Ishikawa (cell line): ENCODE measurements at regions not wholly inside any gene's neighbourhood (a gene's known extent, or its start where the extent isn't known, plus 50 kb on each side); places are given as distances from the start of the nearest gene placed in this dataset.

ENCODE experiments used
- CEBPB ChIP-seq: IDR thresholded peaks from 2 replicates; pipeline ENCODE4 v1.6.1; 2012
- CREB1 ChIP-seq: IDR thresholded peaks from 2 replicates; pipeline ENCODE4 v1.6.1; 2012; ENCODE audit warnings: low read depth
- EGR1 ChIP-seq: IDR thresholded peaks from 2 replicates; pipeline ENCODE4 v1.6.1; 2012
- EP300 ChIP-seq: IDR thresholded peaks from 2 replicates; pipeline ENCODE4 v1.6.1; 2012; ENCODE audit warnings: borderline replicate concordance
- FOXM1 ChIP-seq: IDR thresholded peaks from 2 replicates; pipeline ENCODE4 v1.6.1; 2012; ENCODE audit warnings: low read depth, borderline replicate concordance
- NFIC ChIP-seq: IDR thresholded peaks from 2 replicates; pipeline ENCODE4 v1.6.1; 2012
- RAD21 ChIP-seq: IDR thresholded peaks from 2 replicates; pipeline ENCODE4 v1.6.1; 2012; ENCODE audit warnings: low read depth
- TAF1 ChIP-seq: IDR thresholded peaks from 2 replicates; pipeline ENCODE4 v1.6.1; 2012; ENCODE audit warnings: low read depth, mild to moderate bottlenecking
- TCF12 ChIP-seq: IDR thresholded peaks from 2 replicates; pipeline ENCODE4 v1.6.1; 2012; ENCODE audit warnings: low read depth
- TEAD4 ChIP-seq: IDR thresholded peaks from 2 replicates; pipeline ENCODE4 v1.6.1; 2012
- YY1 ChIP-seq: IDR thresholded peaks from 2 replicates; pipeline ENCODE4 v1.6.1; 2012; ENCODE audit warnings: low read depth
- ZBTB7A ChIP-seq: IDR thresholded peaks from 2 replicates; pipeline ENCODE4 v1.6.1; 2012; ENCODE audit warnings: low read depth
- TF ChIP-seq, protein P1 (sequence below): IDR thresholded peaks from 2 replicates; pipeline ENCODE4 v1.6.1; 2012; ENCODE audit warnings: low read depth, mild to moderate bottlenecking
- TF ChIP-seq, protein P2 (sequence below): IDR thresholded peaks from 2 replicates; pipeline ENCODE4 v1.6.1; 2012
- TF ChIP-seq, protein P3 (sequence below): IDR thresholded peaks from 2 replicates; pipeline ENCODE4 v1.6.1; 2012

GRCh38 chr7:94272821-94273583 lies 121.7 kb upstream of the COL1A2 start:
- TF ChIP-seq RAD21 (no peak), TEAD4 (no peak), CEBPB (no peak), EGR1 (no peak), TAF1 (no peak), EP300 (no peak), YY1 (no peak), NFIC (no peak), ZBTB7A (no peak)
- TF ChIP-seq, protein P1, sequence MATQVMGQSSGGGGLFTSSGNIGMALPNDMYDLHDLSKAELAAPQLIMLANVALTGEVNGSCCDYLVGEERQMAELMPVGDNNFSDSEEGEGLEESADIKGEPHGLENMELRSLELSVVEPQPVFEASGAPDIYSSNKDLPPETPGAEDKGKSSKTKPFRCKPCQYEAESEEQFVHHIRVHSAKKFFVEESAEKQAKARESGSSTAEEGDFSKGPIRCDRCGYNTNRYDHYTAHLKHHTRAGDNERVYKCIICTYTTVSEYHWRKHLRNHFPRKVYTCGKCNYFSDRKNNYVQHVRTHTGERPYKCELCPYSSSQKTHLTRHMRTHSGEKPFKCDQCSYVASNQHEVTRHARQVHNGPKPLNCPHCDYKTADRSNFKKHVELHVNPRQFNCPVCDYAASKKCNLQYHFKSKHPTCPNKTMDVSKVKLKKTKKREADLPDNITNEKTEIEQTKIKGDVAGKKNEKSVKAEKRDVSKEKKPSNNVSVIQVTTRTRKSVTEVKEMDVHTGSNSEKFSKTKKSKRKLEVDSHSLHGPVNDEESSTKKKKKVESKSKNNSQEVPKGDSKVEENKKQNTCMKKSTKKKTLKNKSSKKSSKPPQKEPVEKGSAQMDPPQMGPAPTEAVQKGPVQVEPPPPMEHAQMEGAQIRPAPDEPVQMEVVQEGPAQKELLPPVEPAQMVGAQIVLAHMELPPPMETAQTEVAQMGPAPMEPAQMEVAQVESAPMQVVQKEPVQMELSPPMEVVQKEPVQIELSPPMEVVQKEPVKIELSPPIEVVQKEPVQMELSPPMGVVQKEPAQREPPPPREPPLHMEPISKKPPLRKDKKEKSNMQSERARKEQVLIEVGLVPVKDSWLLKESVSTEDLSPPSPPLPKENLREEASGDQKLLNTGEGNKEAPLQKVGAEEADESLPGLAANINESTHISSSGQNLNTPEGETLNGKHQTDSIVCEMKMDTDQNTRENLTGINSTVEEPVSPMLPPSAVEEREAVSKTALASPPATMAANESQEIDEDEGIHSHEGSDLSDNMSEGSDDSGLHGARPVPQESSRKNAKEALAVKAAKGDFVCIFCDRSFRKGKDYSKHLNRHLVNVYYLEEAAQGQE = no peak

- TF ChIP-seq CEBPB (no peak), FOXM1 (no peak), TEAD4 (no peak), NFIC (no peak), RAD21 (no peak), CREB1 (no peak)
These were observed 119.9 kb upstream of the COL1A2 start for GRCh38 chr7:94274828-94275227.

GRCh38 chr7:94276027-94276426 lies 118.7 kb upstream of the COL1A2 start:
- TF ChIP-seq YY1 (no peak), NFIC (no peak), EGR1 (no peak), CEBPB (no peak), ZBTB7A (no peak)
- TF ChIP-seq, protein P1 = no peak

DNA sequence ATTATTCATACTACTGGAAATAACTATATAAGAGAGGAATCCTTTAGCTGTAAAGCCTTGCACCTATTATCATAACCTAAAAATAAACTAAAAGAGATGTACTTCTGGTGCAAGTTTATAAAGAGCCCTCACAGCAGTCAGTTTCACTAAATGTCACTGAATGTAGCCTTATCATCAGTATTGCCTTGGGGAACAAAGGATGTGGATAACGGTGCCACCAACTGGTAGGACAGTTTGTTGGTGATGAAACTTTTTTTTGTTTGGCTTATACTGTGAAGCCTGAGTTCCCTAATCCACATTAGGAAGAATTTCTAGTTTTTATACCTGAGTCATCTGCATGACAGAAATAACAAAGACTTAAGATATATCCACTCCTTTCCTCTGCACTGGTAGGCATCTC lies 117.9 kb upstream of the COL1A2 start:
- no peak for TF ChIP-seq CEBPB
- TF ChIP-seq EP300 = no peak
- peak; percentile 80 for TF ChIP-seq RAD21
- TF ChIP-seq TAF1 = no peak

GRCh38 chr7:94277236-94277635 lies 117.5 kb upstream of the COL1A2 start:
- TF ChIP-seq TAF1 (no peak), CEBPB (no peak), TCF12 (no peak), ZBTB7A (no peak), YY1 (no peak), NFIC (no peak), EGR1 (no peak), EP300 (no peak), TEAD4 (no peak)
- TF ChIP-seq, protein P1 = no peak

- TF ChIP-seq TAF1 (no peak), CEBPB (no peak), EGR1 (no peak), YY1 (no peak), RAD21 (no peak), EP300 (no peak), TCF12 (no peak), CREB1 (no peak), ZBTB7A (no peak), TEAD4 (no peak), NFIC (no peak), FOXM1 (no peak)
- TF ChIP-seq, protein P2, sequence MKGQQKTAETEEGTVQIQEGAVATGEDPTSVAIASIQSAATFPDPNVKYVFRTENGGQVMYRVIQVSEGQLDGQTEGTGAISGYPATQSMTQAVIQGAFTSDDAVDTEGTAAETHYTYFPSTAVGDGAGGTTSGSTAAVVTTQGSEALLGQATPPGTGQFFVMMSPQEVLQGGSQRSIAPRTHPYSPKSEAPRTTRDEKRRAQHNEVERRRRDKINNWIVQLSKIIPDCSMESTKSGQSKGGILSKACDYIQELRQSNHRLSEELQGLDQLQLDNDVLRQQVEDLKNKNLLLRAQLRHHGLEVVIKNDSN = no peak
- TF ChIP-seq, protein P1 = no peak
- TF ChIP-seq, protein P3, sequence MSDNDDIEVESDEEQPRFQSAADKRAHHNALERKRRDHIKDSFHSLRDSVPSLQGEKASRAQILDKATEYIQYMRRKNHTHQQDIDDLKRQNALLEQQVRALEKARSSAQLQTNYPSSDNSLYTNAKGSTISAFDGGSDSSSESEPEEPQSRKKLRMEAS = no peak
These were observed 113.8 kb upstream of the COL1A2 start for GRCh38 chr7:94280851-94281250.
